Keratinocyte (primary cell): ENCODE measurements at regions not wholly inside any gene's neighbourhood (a gene's known extent, or its start where the extent isn't known, plus 50 kb on each side); places are given as distances from the start of the nearest gene placed in this dataset.

Source experiments
- EZH2 ChIP-seq: IDR thresholded peaks from one replicate; pipeline ENCODE4 v1.6.1; 2012; ENCODE audit warnings: inconsistent platforms, mild to moderate bottlenecking, low read length, moderate library complexity
- TF ChIP-seq, protein P1 (sequence below), 3 experiments: IDR thresholded peaks in 1 of 3; conservative IDR thresholded peaks in 1 of 3; optimal IDR thresholded peaks in 1 of 3; 2 replicates in 2 of 3; 3 replicates in 1 of 3; pipeline versions ENCODE3 to v1.5.1; 2011; ENCODE audit warnings: low read length in 3 of 3, mild to moderate bottlenecking in 3 of 3, moderate library complexity in 2 of 3, control low read depth in 1 of 3, inconsistent platforms in 1 of 3; ENCODE audit not compliant: insufficient read depth in 2 of 3; ENCODE audit errors: extremely low read depth in 1 of 3

DNA sequence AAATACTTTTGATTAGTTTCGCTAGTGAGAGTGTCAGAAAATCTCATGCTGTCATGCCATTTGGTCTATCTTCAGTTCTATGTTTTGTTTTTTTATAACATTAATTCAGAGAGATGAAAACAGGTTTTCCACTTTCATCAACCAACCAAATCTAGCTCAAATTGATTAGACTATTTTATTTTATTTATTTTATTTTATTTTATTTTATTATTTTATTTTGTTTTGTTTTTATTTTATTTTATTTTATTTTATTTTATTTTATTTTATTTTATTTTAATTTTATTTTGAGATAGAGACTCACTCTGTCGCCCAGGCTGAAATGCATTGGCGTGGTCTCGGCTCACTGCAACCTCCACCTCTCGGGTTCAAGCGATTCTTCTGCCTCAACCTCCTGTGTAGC, 1391.0 kb upstream of the ADGRB3 start:
- TF ChIP-seq, protein P1, sequence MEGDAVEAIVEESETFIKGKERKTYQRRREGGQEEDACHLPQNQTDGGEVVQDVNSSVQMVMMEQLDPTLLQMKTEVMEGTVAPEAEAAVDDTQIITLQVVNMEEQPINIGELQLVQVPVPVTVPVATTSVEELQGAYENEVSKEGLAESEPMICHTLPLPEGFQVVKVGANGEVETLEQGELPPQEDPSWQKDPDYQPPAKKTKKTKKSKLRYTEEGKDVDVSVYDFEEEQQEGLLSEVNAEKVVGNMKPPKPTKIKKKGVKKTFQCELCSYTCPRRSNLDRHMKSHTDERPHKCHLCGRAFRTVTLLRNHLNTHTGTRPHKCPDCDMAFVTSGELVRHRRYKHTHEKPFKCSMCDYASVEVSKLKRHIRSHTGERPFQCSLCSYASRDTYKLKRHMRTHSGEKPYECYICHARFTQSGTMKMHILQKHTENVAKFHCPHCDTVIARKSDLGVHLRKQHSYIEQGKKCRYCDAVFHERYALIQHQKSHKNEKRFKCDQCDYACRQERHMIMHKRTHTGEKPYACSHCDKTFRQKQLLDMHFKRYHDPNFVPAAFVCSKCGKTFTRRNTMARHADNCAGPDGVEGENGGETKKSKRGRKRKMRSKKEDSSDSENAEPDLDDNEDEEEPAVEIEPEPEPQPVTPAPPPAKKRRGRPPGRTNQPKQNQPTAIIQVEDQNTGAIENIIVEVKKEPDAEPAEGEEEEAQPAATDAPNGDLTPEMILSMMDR (optimal IDR thresholded peaks at IDR 0.05 in 1 of 3, IDR thresholded peaks at IDR 0.05 in 1 of 3, conservative IDR thresholded peaks at IDR 0.05 in 1 of 3; ENCODE audit: extremely low read depth in 1 of 3, insufficient read depth in 2 of 3, low read length in 3 of 3) = no peak
- TF ChIP-seq EZH2 = no peak
